ENCODE measurements at regions not wholly inside any gene's neighbourhood (a gene's known extent, or its start where the extent isn't known, plus 50 kb on each side); places are given as distances from the start of the nearest gene placed in this dataset.

DNA sequence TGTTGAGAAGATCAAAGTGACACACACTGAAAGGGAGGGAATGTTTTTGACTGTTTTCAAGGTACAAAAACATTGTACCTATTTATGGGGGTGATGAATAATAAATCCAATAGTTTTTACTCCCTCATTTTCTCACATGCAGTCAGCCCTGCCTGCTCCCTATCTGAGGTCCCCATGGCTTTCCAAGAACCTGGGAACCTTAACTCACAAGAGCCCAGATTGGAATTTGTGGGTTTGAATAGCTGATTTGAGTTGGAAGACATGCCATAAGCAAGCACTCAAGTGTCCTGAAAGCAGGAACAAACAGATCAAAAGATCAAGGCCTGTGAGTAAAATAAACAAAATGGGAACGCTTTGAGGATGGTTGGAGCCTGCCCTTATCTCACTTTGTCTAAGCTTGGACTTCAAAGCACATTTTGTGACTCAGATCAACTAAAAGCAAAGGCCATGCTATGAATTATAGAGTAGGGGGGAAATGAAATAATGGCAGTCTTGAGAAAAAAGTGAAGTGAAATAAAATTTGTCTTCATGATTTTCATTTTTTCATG, 136.6 kb downstream of the LYPLAL1 start:
- WGBS, 4 donors = 36 to 70% (median 57%) methylated on average over 1 of the region's 1 CpG
- H3K36me3 ChIP-seq = no peaks in the 10 kb centered on the region
- H3K27me3 ChIP-seq = no peaks in the 10 kb centered on the region
- DNase-seq (no peak), ATAC-seq (no peak)
- intact Hi-C loops (cut with DNase I) = no loop called here
- H3K4me1 ChIP-seq = peaks cover 0 to 16% (median 0%) of the 10 kb centered on the region in 12 donors
- no peak for TF ChIP-seq POLR2A (IDR thresholded peaks at IDR 0.05)
- TF ChIP-seq, protein P1, sequence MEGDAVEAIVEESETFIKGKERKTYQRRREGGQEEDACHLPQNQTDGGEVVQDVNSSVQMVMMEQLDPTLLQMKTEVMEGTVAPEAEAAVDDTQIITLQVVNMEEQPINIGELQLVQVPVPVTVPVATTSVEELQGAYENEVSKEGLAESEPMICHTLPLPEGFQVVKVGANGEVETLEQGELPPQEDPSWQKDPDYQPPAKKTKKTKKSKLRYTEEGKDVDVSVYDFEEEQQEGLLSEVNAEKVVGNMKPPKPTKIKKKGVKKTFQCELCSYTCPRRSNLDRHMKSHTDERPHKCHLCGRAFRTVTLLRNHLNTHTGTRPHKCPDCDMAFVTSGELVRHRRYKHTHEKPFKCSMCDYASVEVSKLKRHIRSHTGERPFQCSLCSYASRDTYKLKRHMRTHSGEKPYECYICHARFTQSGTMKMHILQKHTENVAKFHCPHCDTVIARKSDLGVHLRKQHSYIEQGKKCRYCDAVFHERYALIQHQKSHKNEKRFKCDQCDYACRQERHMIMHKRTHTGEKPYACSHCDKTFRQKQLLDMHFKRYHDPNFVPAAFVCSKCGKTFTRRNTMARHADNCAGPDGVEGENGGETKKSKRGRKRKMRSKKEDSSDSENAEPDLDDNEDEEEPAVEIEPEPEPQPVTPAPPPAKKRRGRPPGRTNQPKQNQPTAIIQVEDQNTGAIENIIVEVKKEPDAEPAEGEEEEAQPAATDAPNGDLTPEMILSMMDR (IDR thresholded peaks at IDR 0.05) = no peak
- H3K9me3 ChIP-seq = peaks cover 0 to 15% (median 0%) of the 10 kb centered on the region in 12 donors
- no peak overlapping the region for H3K27ac ChIP-seq
- H3K4me3 ChIP-seq = no peak overlapping the region

DNA sequence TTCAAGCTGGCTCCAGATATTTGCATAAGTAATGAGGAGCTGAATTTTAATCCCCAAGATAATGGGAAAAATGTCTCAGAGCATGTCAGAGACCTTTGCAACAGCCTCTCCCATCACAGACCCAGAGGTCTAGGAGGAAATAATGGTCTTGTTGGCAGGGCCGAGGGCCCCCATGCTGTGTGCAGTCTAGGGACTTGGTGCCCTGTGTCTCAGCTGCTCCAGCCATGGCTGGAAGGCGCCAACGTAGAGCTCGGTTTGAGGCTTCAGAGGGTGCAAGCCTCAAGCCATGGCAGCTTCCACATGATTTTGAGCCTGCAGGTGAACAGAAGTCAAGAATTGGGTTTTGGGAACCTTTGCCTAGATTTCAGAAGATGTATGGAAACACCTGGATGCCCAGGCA, 134.7 kb downstream of the LYPLAL1 start:
- Histone ChIP-seq H3K4me3 (no peak overlapping the region), H3K9me3 (peaks cover 0 to 15% (median 0%) of the 10 kb centered on the region in 12 donors), H3K27me3 (no peaks in the 10 kb centered on the region), H3K4me1 (peaks cover 0 to 22% (median 5%) of the 10 kb centered on the region in 12 donors), H3K36me3 (no peaks in the 10 kb centered on the region), H3K27ac (no peak overlapping the region)
- WGBS, 4 donors = 93 to 100% (median 95%) methylated on average over 4 of the region's 4 CpGs
- no peak for DNase-seq
- intact Hi-C loops (cut with DNase I) = no loop called here
- no peak for ATAC-seq
- TF ChIP-seq, protein P1 (IDR thresholded peaks at IDR 0.05) = no peak
- TF ChIP-seq POLR2A (IDR thresholded peaks at IDR 0.05) = no peak

DNA sequence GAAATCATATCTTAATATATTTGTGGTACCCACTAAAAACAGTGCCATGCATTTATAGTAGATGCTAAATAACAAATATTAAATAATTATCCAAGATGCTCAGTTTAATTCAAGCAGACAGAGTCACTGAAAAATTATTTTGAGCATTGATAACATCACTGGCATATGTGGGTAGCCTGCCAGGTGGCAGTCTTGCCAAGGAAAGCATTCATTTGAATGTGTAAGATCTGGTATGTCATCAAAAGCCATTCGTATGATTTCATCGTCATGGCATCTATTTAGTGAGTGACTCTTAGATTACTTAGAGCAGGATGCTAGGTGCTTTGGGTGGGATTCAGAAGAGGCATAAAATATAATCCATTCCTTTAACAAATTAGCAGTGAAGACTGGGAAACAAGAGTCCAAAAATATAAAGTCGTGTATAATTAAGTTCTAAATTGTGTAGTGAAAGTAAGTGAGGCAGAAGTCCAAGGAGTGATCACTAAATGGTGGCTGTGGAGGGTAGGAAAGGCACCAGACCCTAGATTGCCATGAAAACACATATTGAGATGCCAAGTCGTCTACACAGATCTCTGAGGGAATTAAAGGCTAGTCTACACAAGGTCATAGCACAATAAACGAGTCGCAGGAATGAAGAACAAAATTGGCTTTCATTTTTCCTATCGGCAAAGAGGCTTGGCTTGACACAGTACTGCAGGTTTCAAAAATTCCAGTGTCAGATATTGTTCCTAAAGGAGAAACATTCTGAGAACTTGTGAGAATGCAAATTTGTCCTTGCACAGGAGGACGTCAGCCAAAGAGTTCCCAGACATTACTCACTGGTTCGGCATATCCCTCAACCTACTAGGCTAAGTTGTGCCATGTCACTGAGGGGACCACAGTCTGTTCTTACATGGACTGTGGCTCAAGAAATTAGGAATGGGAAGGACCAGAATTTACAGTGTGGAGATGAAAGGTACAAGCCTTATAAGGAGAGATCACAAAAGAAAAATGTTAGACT, 130.8 kb downstream of the LYPLAL1 start:
- WGBS, 4 donors = 35 to 41% (median 41%) methylated on average over 9 of the region's 9 CpGs
- peak in 4 of 5 donors; percentile 32 to 60 (median 49) for DNase-seq
- peak overlapping the region in 7 of 12 donors; percentile 3 to 29 (median 10) for H3K4me3 ChIP-seq

More for the DNA sequence above, 130.8 kb downstream of the LYPLAL1 start:
- Histone ChIP-seq H3K27me3 (no peaks in the 10 kb centered on the region), H3K9me3 (peaks cover 0 to 15% (median 0%) of the 10 kb centered on the region in 12 donors), H3K27ac (peak overlapping the region in 11 of 12 donors; percentile 12 to 89 (median 70)), H3K4me1 (peaks cover 0 to 22% (median 6%) of the 10 kb centered on the region in 12 donors), H3K36me3 (no peaks in the 10 kb centered on the region)
- intact Hi-C loops (cut with DNase I) = loop anchor here in 1 of 10 donors (5.0 kb wide), 1 partner anchor 503 kb away; no protein-coding TSS in a partner anchor
- TF ChIP-seq, protein P1 (IDR thresholded peaks at IDR 0.05) = peak in 3 of 12 donors; percentile 8 to 12 (median 11)
- TF ChIP-seq POLR2A (IDR thresholded peaks at IDR 0.05) = no peak
- ATAC-seq = peak; percentile 75 to 93 (median 78)

All from heart left ventricle (tissue), 16 donors.